ENCODE measurements at regions not wholly inside any gene's neighbourhood (a gene's known extent, or its start where the extent isn't known, plus 50 kb on each side); places are given as distances from the start of the nearest gene placed in this dataset.

DNA sequence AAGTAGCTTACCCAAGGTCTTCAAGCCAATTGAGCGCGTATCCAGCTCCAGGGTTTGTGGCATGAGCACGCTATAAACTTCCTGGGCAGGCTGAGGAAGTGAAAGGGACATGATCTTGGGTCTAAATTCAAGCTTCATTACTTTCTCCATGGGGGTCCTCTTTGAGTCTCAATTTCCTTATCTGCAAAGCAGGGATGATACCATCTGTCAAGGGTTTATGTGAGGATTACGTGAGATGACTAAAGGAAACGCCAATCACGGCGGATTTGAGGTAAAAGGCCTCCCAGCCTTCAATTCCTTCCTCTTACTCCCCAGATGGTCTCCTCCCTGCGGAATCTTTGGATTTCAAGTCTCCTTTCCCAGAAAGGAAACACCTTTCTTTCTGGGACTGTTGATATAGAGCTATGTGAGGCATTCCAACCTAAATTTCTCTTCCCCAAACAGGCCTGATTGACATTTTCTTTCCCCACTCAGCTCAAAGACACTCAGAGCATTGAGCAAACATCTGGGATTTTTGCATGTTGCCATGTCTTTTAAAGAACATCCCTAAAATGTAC is 474.4 kb downstream of the INSC start:
- TF ChIP-seq EZH2 (IDR thresholded peaks at IDR 0.05; ENCODE audit: borderline replicate concordance, low read depth, low read length, poor library complexity, severe bottlenecking), result no peak
- Histone ChIP-seq H3K9me3 (ENCODE audit: low read depth, low read length, poor library complexity, severe bottlenecking) (no peaks in the 10 kb centered on the region), H3K27me3 (replicated peaks; ENCODE audit: insufficient read depth, low read depth, low read length, poor library complexity) (no peaks in the 10 kb centered on the region), H3K27ac (ENCODE audit: low read depth, low read length, poor library complexity, severe bottlenecking) (peak overlapping the region; percentile 18), H3K36me3 (ENCODE audit: insufficient read depth, low read length, poor library complexity, severe bottlenecking) (no peaks in the 10 kb centered on the region), H3K4me3 (ENCODE audit: low read depth, low read length, poor library complexity, severe bottlenecking) (no peak overlapping the region), H3K4me1 (ENCODE audit: insufficient read depth, low read length, poor library complexity, severe bottlenecking) (peaks cover 18% of the 10 kb centered on the region)
- ChIA-PET POLR2A (ENCODE audit: low non-redundant PET) (interaction anchor here (0.6 to 0.7 kb wide), 2 partner anchors 10 to 675 kb away, joined by 3 to 6 read pairs; no protein-coding TSS in a partner anchor), CTCF (no interaction called here)
- intact Hi-C loops (cut with micrococcal nuclease; ENCODE audit: unreplicated experiment), result no loop called here
- DNase-seq (ENCODE audit: low spot score), result peak; percentile 91
- BruUV-seq (replicated peaks), result no TSS peak

DNA sequence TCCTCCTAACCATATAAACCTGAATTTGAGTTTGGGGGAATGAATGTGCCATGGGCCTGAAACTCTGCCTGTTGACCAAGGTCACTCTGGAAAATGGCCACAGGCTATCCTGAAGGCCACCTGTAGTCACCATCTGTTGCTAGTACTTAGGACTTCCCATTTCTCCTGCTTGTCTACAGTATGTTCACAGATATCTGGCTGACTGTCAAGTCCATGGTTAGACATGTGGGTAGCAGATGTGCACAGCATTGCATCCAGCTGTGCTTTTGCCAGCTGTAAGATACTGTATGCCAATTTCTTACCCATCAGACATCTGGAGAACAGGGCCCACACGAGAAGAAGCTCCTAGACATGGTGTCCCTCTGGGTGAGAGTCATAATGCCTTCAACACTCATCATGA is 475.4 kb downstream of the INSC start:
- no peak overlapping the region for H3K4me3 ChIP-seq (ENCODE audit: low read depth, low read length, poor library complexity, severe bottlenecking)
- H3K27me3 ChIP-seq (replicated peaks; ENCODE audit: insufficient read depth, low read depth, low read length, poor library complexity), result no peaks in the 10 kb centered on the region
- ChIA-PET POLR2A (ENCODE audit: low non-redundant PET) (no interaction called here), CTCF (no interaction called here)
- intact Hi-C loops (cut with micrococcal nuclease; ENCODE audit: unreplicated experiment), result no loop called here
- H3K27ac ChIP-seq (ENCODE audit: low read depth, low read length, poor library complexity, severe bottlenecking), result no peak overlapping the region
- no TSS peak for BruUV-seq (replicated peaks)
- no peaks in the 10 kb centered on the region for H3K36me3 ChIP-seq (ENCODE audit: insufficient read depth, low read length, poor library complexity, severe bottlenecking)
- peak; percentile 35 for DNase-seq (ENCODE audit: low spot score)
- no peak for TF ChIP-seq EZH2 (IDR thresholded peaks at IDR 0.05; ENCODE audit: borderline replicate concordance, low read depth, low read length, poor library complexity, severe bottlenecking)
- TF ChIP-seq, protein P1, sequence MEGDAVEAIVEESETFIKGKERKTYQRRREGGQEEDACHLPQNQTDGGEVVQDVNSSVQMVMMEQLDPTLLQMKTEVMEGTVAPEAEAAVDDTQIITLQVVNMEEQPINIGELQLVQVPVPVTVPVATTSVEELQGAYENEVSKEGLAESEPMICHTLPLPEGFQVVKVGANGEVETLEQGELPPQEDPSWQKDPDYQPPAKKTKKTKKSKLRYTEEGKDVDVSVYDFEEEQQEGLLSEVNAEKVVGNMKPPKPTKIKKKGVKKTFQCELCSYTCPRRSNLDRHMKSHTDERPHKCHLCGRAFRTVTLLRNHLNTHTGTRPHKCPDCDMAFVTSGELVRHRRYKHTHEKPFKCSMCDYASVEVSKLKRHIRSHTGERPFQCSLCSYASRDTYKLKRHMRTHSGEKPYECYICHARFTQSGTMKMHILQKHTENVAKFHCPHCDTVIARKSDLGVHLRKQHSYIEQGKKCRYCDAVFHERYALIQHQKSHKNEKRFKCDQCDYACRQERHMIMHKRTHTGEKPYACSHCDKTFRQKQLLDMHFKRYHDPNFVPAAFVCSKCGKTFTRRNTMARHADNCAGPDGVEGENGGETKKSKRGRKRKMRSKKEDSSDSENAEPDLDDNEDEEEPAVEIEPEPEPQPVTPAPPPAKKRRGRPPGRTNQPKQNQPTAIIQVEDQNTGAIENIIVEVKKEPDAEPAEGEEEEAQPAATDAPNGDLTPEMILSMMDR (conservative IDR thresholded peaks at IDR 0.05; ENCODE audit: low read depth, low read length), result no peak
- peaks cover 18% of the 10 kb centered on the region for H3K4me1 ChIP-seq (ENCODE audit: insufficient read depth, low read length, poor library complexity, severe bottlenecking)
- no peaks in the 10 kb centered on the region for H3K9me3 ChIP-seq (ENCODE audit: low read depth, low read length, poor library complexity, severe bottlenecking)

DNA sequence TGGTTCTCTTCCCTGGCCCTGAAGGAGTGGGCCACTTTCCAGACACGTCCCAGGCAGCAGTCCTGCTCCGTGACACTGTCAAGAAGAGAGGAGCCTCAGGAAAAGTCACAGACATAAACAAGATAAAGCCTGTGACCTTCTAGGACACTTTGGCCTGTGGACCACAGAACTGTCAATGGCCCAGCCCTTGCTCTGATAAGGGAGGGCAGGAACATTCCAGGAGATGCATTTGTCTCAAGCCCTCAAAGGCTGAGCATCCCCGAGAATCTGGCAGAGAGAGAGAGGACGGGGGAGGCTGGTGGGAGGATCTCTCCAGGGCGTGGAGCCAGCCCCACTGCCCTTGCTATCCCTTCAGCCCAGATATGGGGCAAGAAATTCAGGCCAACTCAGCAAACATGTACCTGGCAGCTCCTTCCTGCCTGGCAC is 476.4 kb downstream of the INSC start:
- H3K4me3 ChIP-seq (ENCODE audit: low read depth, low read length, poor library complexity, severe bottlenecking), result no peak overlapping the region
- H3K4me1 ChIP-seq (ENCODE audit: insufficient read depth, low read length, poor library complexity, severe bottlenecking), result peaks cover 18% of the 10 kb centered on the region
- no peaks in the 10 kb centered on the region for H3K36me3 ChIP-seq (ENCODE audit: insufficient read depth, low read length, poor library complexity, severe bottlenecking)
- BruUV-seq (replicated peaks), result no TSS peak
- no peak overlapping the region for H3K27ac ChIP-seq (ENCODE audit: low read depth, low read length, poor library complexity, severe bottlenecking)
- POLR2A ChIA-PET (ENCODE audit: low non-redundant PET), result no interaction called here
- TF ChIP-seq EZH2 (IDR thresholded peaks at IDR 0.05; ENCODE audit: borderline replicate concordance, low read depth, low read length, poor library complexity, severe bottlenecking), result no peak
- TF ChIP-seq, protein P1 (conservative IDR thresholded peaks at IDR 0.05; ENCODE audit: low read depth, low read length), result no peak
- no peaks in the 10 kb centered on the region for H3K9me3 ChIP-seq (ENCODE audit: low read depth, low read length, poor library complexity, severe bottlenecking)
- H3K27me3 ChIP-seq (replicated peaks; ENCODE audit: insufficient read depth, low read depth, low read length, poor library complexity), result no peaks in the 10 kb centered on the region
- DNase-seq (ENCODE audit: low spot score), result no peak
- CTCF ChIA-PET, result no interaction called here
- intact Hi-C loops (cut with micrococcal nuclease; ENCODE audit: unreplicated experiment), result no loop called here

DNA sequence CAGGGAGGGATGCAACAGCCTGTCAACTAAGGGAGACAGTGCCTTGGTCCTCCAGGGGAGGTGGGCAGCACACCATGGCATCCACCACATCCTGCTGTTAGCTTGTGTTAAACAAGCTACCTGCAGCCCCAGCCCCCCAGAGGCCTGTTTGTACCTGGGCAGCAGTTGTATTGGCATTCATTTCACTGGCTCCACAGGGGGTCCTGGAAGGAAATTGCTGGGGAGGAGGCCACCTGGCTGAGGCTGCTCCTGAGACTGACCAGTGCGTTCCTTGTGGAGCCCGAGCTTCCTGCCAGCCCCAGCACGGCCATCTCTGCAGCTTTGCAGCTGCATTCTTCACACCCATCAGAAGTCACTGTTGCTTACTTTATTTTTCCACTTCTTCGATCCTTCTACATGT is 479.9 kb downstream of the INSC start:
- Histone ChIP-seq H3K36me3 (ENCODE audit: insufficient read depth, low read length, poor library complexity, severe bottlenecking) (no peaks in the 10 kb centered on the region), H3K4me1 (ENCODE audit: insufficient read depth, low read length, poor library complexity, severe bottlenecking) (peaks cover 6% of the 10 kb centered on the region), H3K9me3 (ENCODE audit: low read depth, low read length, poor library complexity, severe bottlenecking) (no peaks in the 10 kb centered on the region), H3K4me3 (ENCODE audit: low read depth, low read length, poor library complexity, severe bottlenecking) (no peak overlapping the region), H3K27me3 (replicated peaks; ENCODE audit: insufficient read depth, low read depth, low read length, poor library complexity) (no peaks in the 10 kb centered on the region), H3K27ac (ENCODE audit: low read depth, low read length, poor library complexity, severe bottlenecking) (no peak overlapping the region)
- no TSS peak for BruUV-seq (replicated peaks)
- TF ChIP-seq EZH2 (IDR thresholded peaks at IDR 0.05; ENCODE audit: borderline replicate concordance, low read depth, low read length, poor library complexity, severe bottlenecking), result no peak
- TF ChIP-seq, protein P1 (conservative IDR thresholded peaks at IDR 0.05; ENCODE audit: low read depth, low read length), result no peak
- intact Hi-C loops (cut with micrococcal nuclease; ENCODE audit: unreplicated experiment), result no loop called here
- ChIA-PET POLR2A (ENCODE audit: low non-redundant PET) (no interaction called here), CTCF (no interaction called here)
- no peak for DNase-seq (ENCODE audit: low spot score)
